ENCODE measurements at regions not wholly inside any gene's neighbourhood (a gene's known extent, or its start where the extent isn't known, plus 50 kb on each side); places are given as distances from the start of the nearest gene placed in this dataset.

- H3K27me3 ChIP-seq (ENCODE audit: control insufficient read depth in 2 of 2, insufficient read depth in 2 of 2, low read length in 2 of 2): no peaks in the 10 kb centered on the region
- DNase-seq (ENCODE audit: low read depth, low spot score) (no peak), FAIRE-seq (no peak)
- no TSS peak for BruUV-seq (replicated peaks)
- H3K9me3 ChIP-seq (replicated peaks; ENCODE audit: control insufficient read depth, insufficient read depth, low read length): peaks cover 12% of the 10 kb centered on the region
- H3K4me3 ChIP-seq (replicated peaks in 1 of 3; ENCODE audit: insufficient read depth in 1 of 3, low read depth in 1 of 3, low read length in 3 of 3): no peak overlapping the region
- no peak overlapping the region for H3K27ac ChIP-seq (ENCODE audit: insufficient read depth, low read depth, low read length)
- no peaks in the 10 kb centered on the region for H3K9me1 ChIP-seq (replicated peaks; ENCODE audit: control insufficient read depth, extremely low read depth, insufficient read depth, low read length)
- no peaks in the 10 kb centered on the region for H3K4me1 ChIP-seq (ENCODE audit: control insufficient read depth, extremely low read depth, insufficient read depth, low read length)
- no peaks in the 10 kb centered on the region for H3K36me3 ChIP-seq (ENCODE audit: control insufficient read depth in 2 of 2, extremely low read depth in 1 of 2, insufficient read depth in 2 of 2, low read length in 2 of 2)
- ChIA-PET POLR2A (no interaction called here), CTCF (no interaction called here)
- no peak overlapping the region for H2AFZ ChIP-seq (ENCODE audit: low read depth, low read length)
- intact Hi-C loops (cut with micrococcal nuclease) (no loop called here), dilution Hi-C loops (cut with MboI; ENCODE audit: extremely low pct_ligation_motif_present, low sequenced_read_pairs) (no loop called here)
- no peaks in the 10 kb centered on the region for H3K79me2 ChIP-seq (ENCODE audit: control insufficient read depth, insufficient read depth, low read length)
- H3K4me2 ChIP-seq (ENCODE audit: insufficient read depth, low read length): no peak overlapping the region
- H3K9ac ChIP-seq (replicated peaks; ENCODE audit: extremely low read depth, insufficient read depth, low read length): no peak overlapping the region
- H4K20me1 ChIP-seq (replicated peaks; ENCODE audit: control insufficient read depth, extremely low read depth, insufficient read depth, low read length): no peaks in the 10 kb centered on the region
- TF ChIP-seq GATA2 (IDR thresholded peaks at IDR 0.05; ENCODE audit: insufficient read depth, insufficient read length, low read depth, low read length) (no peak), EZH2 (IDR thresholded peaks at IDR 0.05; ENCODE audit: borderline replicate concordance, low read depth, low read length, severe bottlenecking) (no peak)
Observed at GRCh38 chr5:118651002-118651401, 337.3 kb downstream of the DTWD2 start.

GRCh38 chr5:118647587-118647986 lies 340.8 kb downstream of the DTWD2 start:
- no peak for TF ChIP-seq POLR2A (IDR thresholded peaks at IDR 0.05; ENCODE audit: low read depth, low read length)
- no peak for TF ChIP-seq GATA2 (IDR thresholded peaks at IDR 0.05; ENCODE audit: insufficient read depth, insufficient read length, low read depth, low read length)
- no peak for TF ChIP-seq MAX (IDR thresholded peaks at IDR 0.05; ENCODE audit: insufficient read depth, insufficient read length)
- TF ChIP-seq CTCF (IDR thresholded peaks at IDR 0.05; ENCODE audit: extremely low read depth in 1 of 2, insufficient read depth in 1 of 2, low read depth in 1 of 2, low read length in 2 of 2): no peak
- TF ChIP-seq MYC (IDR thresholded peaks at IDR 0.05; ENCODE audit: low read depth, low read length): no peak
- TF ChIP-seq FOS (IDR thresholded peaks at IDR 0.05; ENCODE audit: borderline replicate concordance, insufficient read depth, low read length): no peak
- TF ChIP-seq JUN (IDR thresholded peaks at IDR 0.05; ENCODE audit: borderline replicate concordance, insufficient read depth, insufficient read length, low read depth): no peak
- TF ChIP-seq POLR2AphosphoS5 (IDR thresholded peaks at IDR 0.05; ENCODE audit: insufficient read depth, low read depth, low read length): no peak
- no peak for TF ChIP-seq EZH2 (IDR thresholded peaks at IDR 0.05; ENCODE audit: borderline replicate concordance, low read depth, low read length, severe bottlenecking)
- no peak overlapping the region for H3K9ac ChIP-seq (replicated peaks; ENCODE audit: extremely low read depth, insufficient read depth, low read length)
- H3K9me3 ChIP-seq (replicated peaks; ENCODE audit: control insufficient read depth, insufficient read depth, low read length): peaks cover 12% of the 10 kb centered on the region
- H3K4me3 ChIP-seq (replicated peaks in 1 of 3; ENCODE audit: insufficient read depth in 1 of 3, low read depth in 1 of 3, low read length in 3 of 3): no peak overlapping the region
- POLR2A ChIA-PET: no interaction called here
- H3K27ac ChIP-seq (ENCODE audit: insufficient read depth, low read depth, low read length): no peak overlapping the region
- H3K27me3 ChIP-seq (ENCODE audit: control insufficient read depth in 2 of 2, insufficient read depth in 2 of 2, low read length in 2 of 2): no peaks in the 10 kb centered on the region
- H3K9me1 ChIP-seq (replicated peaks; ENCODE audit: control insufficient read depth, extremely low read depth, insufficient read depth, low read length): no peaks in the 10 kb centered on the region
- no TSS peak for BruUV-seq (replicated peaks)
- no peak overlapping the region for H3K4me2 ChIP-seq (ENCODE audit: insufficient read depth, low read length)
- DNase-seq (ENCODE audit: low read depth, low spot score) (no peak), FAIRE-seq (no peak)
- CTCF ChIA-PET: no interaction called here
- H4K20me1 ChIP-seq (replicated peaks; ENCODE audit: control insufficient read depth, extremely low read depth, insufficient read depth, low read length): no peaks in the 10 kb centered on the region
- no peak overlapping the region for H2AFZ ChIP-seq (ENCODE audit: low read depth, low read length)
- no peaks in the 10 kb centered on the region for H3K79me2 ChIP-seq (ENCODE audit: control insufficient read depth, insufficient read depth, low read length)
- H3K4me1 ChIP-seq (ENCODE audit: control insufficient read depth, extremely low read depth, insufficient read depth, low read length): no peaks in the 10 kb centered on the region
- dilution Hi-C loops (cut with MboI; ENCODE audit: extremely low pct_ligation_motif_present, low sequenced_read_pairs): no loop called here
- H3K36me3 ChIP-seq (ENCODE audit: control insufficient read depth in 2 of 2, extremely low read depth in 1 of 2, insufficient read depth in 2 of 2, low read length in 2 of 2): no peaks in the 10 kb centered on the region
- intact Hi-C loops (cut with micrococcal nuclease): no loop called here
